ENCODE measurements at regions not wholly inside any gene's neighbourhood (a gene's known extent, or its start where the extent isn't known, plus 50 kb on each side); places are given as distances from the start of the nearest gene placed in this dataset.

DNA sequence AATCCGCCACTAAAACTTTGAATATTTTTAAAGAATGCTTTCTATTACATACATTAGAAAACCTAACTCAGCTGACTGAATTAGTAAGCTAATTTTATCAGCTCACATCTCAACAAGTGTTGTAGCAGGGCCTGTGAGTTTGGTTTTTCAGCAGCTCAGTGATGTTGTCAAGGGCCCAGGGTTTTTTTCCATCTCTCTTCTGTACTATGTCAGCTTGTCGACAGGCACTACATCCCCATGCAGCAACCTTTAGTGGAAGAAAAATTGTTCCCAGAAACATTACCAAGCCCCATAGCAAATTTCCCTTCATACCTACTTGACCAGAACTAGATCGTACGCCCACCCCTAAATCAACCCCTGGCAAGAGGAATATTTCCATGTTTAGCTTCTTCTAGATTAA lies 170.3 kb upstream of the TNFAIP3 start:
- ChIA-PET POLR2A (no interaction called here), CTCF (interaction anchor here (0.8 to 4.5 kb wide), 9 partner anchors 8 to 422 kb away, joined by 3 to 27 read pairs (median 4); partner anchors contain the start of gene TNFAIP3)
- Histone ChIP-seq H3K4me3 (ENCODE audit: low read depth, low read length) (no peak overlapping the region), H3K27ac (ENCODE audit: low read depth, low read length) (no peak overlapping the region), H3K9me3 (ENCODE audit: control insufficient read depth, insufficient read depth, low read length) (no peaks in the 10 kb centered on the region), H3K27me3 (ENCODE audit: control insufficient read depth, insufficient read depth, low read length) (no peaks in the 10 kb centered on the region)
- TF ChIP-seq, protein P1, sequence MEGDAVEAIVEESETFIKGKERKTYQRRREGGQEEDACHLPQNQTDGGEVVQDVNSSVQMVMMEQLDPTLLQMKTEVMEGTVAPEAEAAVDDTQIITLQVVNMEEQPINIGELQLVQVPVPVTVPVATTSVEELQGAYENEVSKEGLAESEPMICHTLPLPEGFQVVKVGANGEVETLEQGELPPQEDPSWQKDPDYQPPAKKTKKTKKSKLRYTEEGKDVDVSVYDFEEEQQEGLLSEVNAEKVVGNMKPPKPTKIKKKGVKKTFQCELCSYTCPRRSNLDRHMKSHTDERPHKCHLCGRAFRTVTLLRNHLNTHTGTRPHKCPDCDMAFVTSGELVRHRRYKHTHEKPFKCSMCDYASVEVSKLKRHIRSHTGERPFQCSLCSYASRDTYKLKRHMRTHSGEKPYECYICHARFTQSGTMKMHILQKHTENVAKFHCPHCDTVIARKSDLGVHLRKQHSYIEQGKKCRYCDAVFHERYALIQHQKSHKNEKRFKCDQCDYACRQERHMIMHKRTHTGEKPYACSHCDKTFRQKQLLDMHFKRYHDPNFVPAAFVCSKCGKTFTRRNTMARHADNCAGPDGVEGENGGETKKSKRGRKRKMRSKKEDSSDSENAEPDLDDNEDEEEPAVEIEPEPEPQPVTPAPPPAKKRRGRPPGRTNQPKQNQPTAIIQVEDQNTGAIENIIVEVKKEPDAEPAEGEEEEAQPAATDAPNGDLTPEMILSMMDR (IDR thresholded peaks at IDR 0.05; ENCODE audit: low read depth, low read length): no peak
- DNase-seq (ENCODE audit: low read depth, low spot score): no peak

DNA sequence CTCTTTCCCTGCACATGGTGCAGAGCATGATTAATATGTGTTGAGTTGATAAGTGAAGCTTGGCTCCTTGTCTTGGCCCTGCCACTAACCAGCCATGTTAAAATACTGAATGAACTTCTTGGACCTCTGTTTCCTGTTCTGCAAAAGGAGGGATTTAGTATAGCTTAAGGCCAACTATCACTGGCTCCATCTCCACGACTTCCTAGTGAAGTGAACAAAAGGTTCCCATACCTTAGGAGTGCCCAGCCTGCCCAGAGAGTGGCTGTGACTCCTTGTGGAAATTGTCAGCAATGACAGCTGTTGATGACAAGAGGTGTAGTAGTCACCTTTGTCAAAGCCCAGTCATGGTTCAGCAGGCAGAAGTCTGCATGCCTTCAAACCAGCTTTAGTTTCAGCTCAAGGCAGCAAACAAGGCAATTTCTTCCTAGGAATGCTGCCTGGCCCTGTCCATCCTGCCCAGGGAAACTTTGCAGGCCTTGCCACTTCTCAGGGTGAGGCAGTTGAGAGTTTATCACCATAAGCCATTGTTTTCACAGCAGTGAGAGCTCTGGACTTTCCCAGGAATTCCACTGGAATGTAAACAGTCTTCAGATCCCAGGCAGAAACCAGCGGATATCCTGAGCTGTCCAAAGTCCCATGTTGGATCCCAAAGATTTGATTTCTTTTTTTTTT lies 169.7 kb upstream of the TNFAIP3 start:
- Histone ChIP-seq H3K9me3 (ENCODE audit: control insufficient read depth, insufficient read depth, low read length) (no peaks in the 10 kb centered on the region), H3K27me3 (ENCODE audit: control insufficient read depth, insufficient read depth, low read length) (no peaks in the 10 kb centered on the region), H3K27ac (ENCODE audit: low read depth, low read length) (peak overlapping the region; percentile 49), H3K4me3 (ENCODE audit: low read depth, low read length) (no peak overlapping the region)
- peak; percentile 30 for DNase-seq (ENCODE audit: low read depth, low spot score)
- TF ChIP-seq, protein P1 (IDR thresholded peaks at IDR 0.05; ENCODE audit: low read depth, low read length): no peak
- ChIA-PET CTCF (interaction anchor here (0.7 to 4.5 kb wide), 11 partner anchors 8 to 423 kb away, joined by 3 to 27 read pairs (median 4); partner anchors contain the start of gene TNFAIP3), POLR2A (interaction anchor here (0.7 kb wide), 1 partner anchor 167 kb away, joined by 6 read pairs; no protein-coding TSS in a partner anchor)

DNA sequence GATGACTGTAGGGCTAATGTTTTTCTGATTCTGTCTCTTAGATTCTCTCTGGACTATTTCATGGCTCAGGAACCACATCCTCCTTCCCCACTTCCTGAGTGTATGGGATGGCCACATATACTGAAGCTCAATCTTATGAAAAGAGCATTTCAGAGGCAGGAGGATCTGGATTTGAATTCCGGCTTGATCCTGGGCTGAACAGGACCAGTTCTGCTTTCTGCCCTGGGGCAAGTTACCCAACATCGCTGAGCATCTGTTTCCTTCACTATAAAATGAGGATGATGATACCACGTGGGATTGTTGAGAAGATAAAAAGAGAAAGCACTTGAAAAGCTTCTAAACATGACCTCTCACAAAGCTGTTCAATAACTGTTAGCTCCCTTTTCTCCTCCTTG lies 168.4 kb upstream of the TNFAIP3 start:
- DNase-seq (ENCODE audit: low read depth, low spot score): no peak
- CTCF ChIA-PET: interaction anchor here (0.8 to 4.5 kb wide), 5 partner anchors 9 to 410 kb away, joined by 3 to 27 read pairs (median 5); partner anchors contain the start of gene TNFAIP3
- no peaks in the 10 kb centered on the region for H3K27me3 ChIP-seq (ENCODE audit: control insufficient read depth, insufficient read depth, low read length)
- POLR2A ChIA-PET: no interaction called here
- TF ChIP-seq, protein P1 (IDR thresholded peaks at IDR 0.05; ENCODE audit: low read depth, low read length): no peak
- H3K4me3 ChIP-seq (ENCODE audit: low read depth, low read length): no peak overlapping the region
- H3K27ac ChIP-seq (ENCODE audit: low read depth, low read length): no peak overlapping the region
- H3K9me3 ChIP-seq (ENCODE audit: control insufficient read depth, insufficient read depth, low read length): no peaks in the 10 kb centered on the region

GRCh38 chr6:137699031-137699683 lies 167.9 kb upstream of the TNFAIP3 start:
- ChIA-PET POLR2A (no interaction called here), CTCF (interaction anchor here (1.0 to 4.5 kb wide), 5 partner anchors 9 to 605 kb away, joined by 3 to 27 read pairs (median 5); partner anchors contain the start of gene TNFAIP3)
- no peak overlapping the region for H3K27ac ChIP-seq (ENCODE audit: low read depth, low read length)
- H3K27me3 ChIP-seq (ENCODE audit: control insufficient read depth, insufficient read depth, low read length): no peaks in the 10 kb centered on the region
- H3K9me3 ChIP-seq (ENCODE audit: control insufficient read depth, insufficient read depth, low read length): no peaks in the 10 kb centered on the region
- no peak overlapping the region for H3K4me3 ChIP-seq (ENCODE audit: low read depth, low read length)
- TF ChIP-seq, protein P1 (IDR thresholded peaks at IDR 0.05; ENCODE audit: low read depth, low read length): no peak
- DNase-seq (ENCODE audit: low read depth, low spot score): no peak

DNA sequence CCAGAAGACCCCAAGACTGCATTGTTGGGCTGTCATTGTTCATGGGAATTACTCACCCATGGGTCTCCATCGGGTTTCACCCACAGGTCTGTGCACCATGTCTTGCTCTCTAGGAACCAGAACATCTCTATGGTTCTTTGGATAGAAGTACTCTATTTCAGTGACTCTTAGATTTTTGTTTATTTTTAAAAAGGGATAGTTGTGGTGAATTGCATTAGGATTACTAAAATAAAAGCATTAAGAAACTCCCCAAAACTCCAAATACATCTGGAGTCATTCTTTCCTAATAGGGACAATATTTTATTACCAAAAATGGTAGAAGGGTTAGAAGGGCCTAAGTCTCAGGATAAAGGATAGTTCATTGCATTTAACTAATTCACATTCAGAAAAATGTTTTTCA lies 166.9 kb upstream of the TNFAIP3 start:
- DNase-seq (ENCODE audit: low read depth, low spot score): no peak
- ChIA-PET POLR2A (no interaction called here), CTCF (interaction anchor here (0.9 to 4.5 kb wide), 6 partner anchors 8 to 606 kb away, joined by 3 to 27 read pairs (median 4); no protein-coding TSS in a partner anchor)
- no peaks in the 10 kb centered on the region for H3K9me3 ChIP-seq (ENCODE audit: control insufficient read depth, insufficient read depth, low read length)
- H3K4me3 ChIP-seq (ENCODE audit: low read depth, low read length): no peak overlapping the region
- H3K27me3 ChIP-seq (ENCODE audit: control insufficient read depth, insufficient read depth, low read length): no peaks in the 10 kb centered on the region
- TF ChIP-seq, protein P1 (IDR thresholded peaks at IDR 0.05; ENCODE audit: low read depth, low read length): no peak
- H3K27ac ChIP-seq (ENCODE audit: low read depth, low read length): no peak overlapping the region

Measured in AG04450 (cell line).